Liver (tissue), 2 donors: ENCODE measurements at regions not wholly inside any gene's neighbourhood (a gene's known extent, or its start where the extent isn't known, plus 50 kb on each side); places are given as distances from the start of the nearest gene placed in this dataset.

ENCODE experiments used
- CTCF ChIP-seq: fragments of 150-350 bp; IDR thresholded peaks from 2 replicates; pipeline ENCODE4 v1.5.1; 2017; ENCODE audit warnings: improper control_type of control experiment, low read depth, low read length; ENCODE audit not compliant: missing input control
- YY1 ChIP-seq: IDR thresholded peaks from 2 replicates; pipeline ENCODE4 v1.6.1; 2016; ENCODE audit warnings: antibody characterized with exemption, mild to moderate bottlenecking
- donor health status: healthy.

GRCh38 chr5:2506603-2507002 lies 244.9 kb downstream of the IRX2 start:
- TF ChIP-seq YY1: no peak
- no peak for TF ChIP-seq CTCF
